H1 (cell line): ENCODE measurements at regions not wholly inside any gene's neighbourhood (a gene's known extent, or its start where the extent isn't known, plus 50 kb on each side); places are given as distances from the start of the nearest gene placed in this dataset.

Source experiments
- BACH1 ChIP-seq: IDR thresholded peaks from 2 replicates; pipeline ENCODE4 v1.6.1; 2012; ENCODE audit warnings: low read length, improper control_type of control experiment
- EGR1 ChIP-seq: IDR thresholded peaks from 2 replicates; pipeline ENCODE4 v1.6.1; 2011; ENCODE audit warnings: low read depth, low read length, borderline replicate concordance
- FOSL1 ChIP-seq: IDR thresholded peaks from 2 replicates; pipeline ENCODE4 v1.6.1; 2011; ENCODE audit warnings: mild to moderate bottlenecking, low read depth, low read length, moderate library complexity; ENCODE audit not compliant: insufficient read depth
- GABPA ChIP-seq: IDR thresholded peaks from 2 replicates; pipeline ENCODE4 v1.6.1; 2011; ENCODE audit warnings: mild to moderate bottlenecking, low read length, moderate library complexity, borderline replicate concordance; ENCODE audit not compliant: insufficient read depth
- GTF2F1 ChIP-seq: IDR thresholded peaks from 2 replicates; pipeline ENCODE4 v1.6.1; 2012; ENCODE audit warnings: low read depth, low read length, improper control_type of control experiment, borderline replicate concordance
- JUND ChIP-seq: IDR thresholded peaks from 2 replicates; pipeline ENCODE4 v1.6.1; 2011; ENCODE audit warnings: mild to moderate bottlenecking, improper control_type of control experiment, low read length
- KDM1A ChIP-seq: fragments of 200-600, 300-600 bp; sonication (generic); IDR thresholded peaks from 2 replicates; pipeline ENCODE4 v1.7.1; 2016; ENCODE audit warnings: mild to moderate bottlenecking, low read length, borderline replicate concordance
- NANOG ChIP-seq: IDR thresholded peaks from 2 replicates; pipeline ENCODE4 v1.6.1; 2011; ENCODE audit warnings: low read length, low read depth, mild to moderate bottlenecking, inconsistent platforms; ENCODE audit not compliant: insufficient read depth, poor library complexity, severe bottlenecking
- NRF1 ChIP-seq: IDR thresholded peaks from 2 replicates; pipeline ENCODE4 v1.6.1; 2011; ENCODE audit warnings: mild to moderate bottlenecking, low read depth, low read length, improper control_type of control experiment
- RAD21 ChIP-seq, 2 experiments: IDR thresholded peaks in 1 of 2; conservative IDR thresholded peaks in 1 of 2; 2 replicates each; pipeline ENCODE4 v1.6.1; 2011; ENCODE audit warnings: low read depth in 2 of 2, low read length in 2 of 2, improper control_type of control experiment in 1 of 2, inconsistent platforms in 1 of 2, mild to moderate bottlenecking in 1 of 2, moderate library complexity in 1 of 2
- RFX5 ChIP-seq: IDR thresholded peaks from 2 replicates; pipeline ENCODE4 v1.6.1; 2011; ENCODE audit warnings: low read depth, low read length, improper control_type of control experiment, borderline replicate concordance
- RNF2 ChIP-seq: fragments of 200-900, 300-1000 bp; sonication (generic); IDR thresholded peaks from 2 replicates; pipeline ENCODE4 v1.7.1; 2016; ENCODE audit warnings: borderline replicate concordance, low read depth, mild to moderate bottlenecking, antibody characterized with exemption, low read length; ENCODE audit not compliant: poor library complexity, severe bottlenecking; ENCODE audit errors: missing control alignments
- SIN3A ChIP-seq, 2 experiments: IDR thresholded peaks in 1 of 2; conservative IDR thresholded peaks in 1 of 2; 2 replicates each; pipeline ENCODE4 v1.6.1; 2011 to 2012; ENCODE audit warnings: low read length in 2 of 2, improper control_type of control experiment in 1 of 2, low read depth in 1 of 2, mild to moderate bottlenecking in 1 of 2
- SIX5 ChIP-seq: IDR thresholded peaks from 2 replicates; pipeline ENCODE4 v1.6.1; 2011; ENCODE audit warnings: mild to moderate bottlenecking, low read depth, low read length
- SP4 ChIP-seq: IDR thresholded peaks from 2 replicates; pipeline ENCODE4 v1.6.1; 2012; ENCODE audit warnings: low read length, inconsistent platforms
- SUZ12 ChIP-seq: fragments of 200-600 bp; sonication (generic); IDR thresholded peaks from 2 replicates; pipeline ENCODE4 v1.6.1; 2012; ENCODE audit warnings: mild to moderate bottlenecking, inconsistent platforms, low read length, moderate library complexity, mixed read lengths
- TCF12 ChIP-seq: IDR thresholded peaks from 2 replicates; pipeline ENCODE4 v1.6.1; 2011; ENCODE audit warnings: low read depth, mild to moderate bottlenecking, low read length
- YY1 ChIP-seq: IDR thresholded peaks from 2 replicates; pipeline ENCODE4 v1.6.1; 2011; ENCODE audit warnings: low read depth, mild to moderate bottlenecking, low read length
- TF ChIP-seq, protein P1 (sequence below): IDR thresholded peaks from 2 replicates; pipeline ENCODE4 v1.6.1; 2011; ENCODE audit warnings: low read depth, mild to moderate bottlenecking, low read length; ENCODE audit not compliant: insufficient read depth

GRCh38 chr11:109783840-109784239 lies 309.4 kb upstream of the ZC3H12C start (continued):
- TF ChIP-seq KDM1A (no peak), TCF12 (no peak), BACH1 (no peak), YY1 (no peak), RNF2 (no peak), JUND (no peak), NRF1 (no peak), RFX5 (no peak), SUZ12 (no peak), SP4 (no peak), FOSL1 (no peak), GTF2F1 (no peak), EGR1 (no peak), RAD21 (IDR thresholded peaks at IDR 0.05 in 1 of 2, conservative IDR thresholded peaks at IDR 0.05 in 1 of 2; ENCODE audit: low read depth in 2 of 2, low read length in 2 of 2) (no peak), SIN3A (conservative IDR thresholded peaks at IDR 0.05 in 1 of 2, IDR thresholded peaks at IDR 0.05 in 1 of 2; ENCODE audit: low read depth in 1 of 2, low read length in 2 of 2) (no peak), SIX5 (no peak), NANOG (no peak), GABPA (no peak)
- TF ChIP-seq, protein P1, sequence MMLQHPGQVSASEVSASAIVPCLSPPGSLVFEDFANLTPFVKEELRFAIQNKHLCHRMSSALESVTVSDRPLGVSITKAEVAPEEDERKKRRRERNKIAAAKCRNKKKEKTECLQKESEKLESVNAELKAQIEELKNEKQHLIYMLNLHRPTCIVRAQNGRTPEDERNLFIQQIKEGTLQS: no peak
